Activated T-cell treated with anti-CD3 and anti-CD28 coated beads, Interleukin-2, amount 50 U/mL, for 4 hours (primary cell): ENCODE measurements at regions not wholly inside any gene's neighbourhood (a gene's known extent, or its start where the extent isn't known, plus 50 kb on each side); places are given as distances from the start of the nearest gene placed in this dataset.
"Not testable (repeated sequence)": the region's sequence is repeated elsewhere in the genome, so short reads cannot be mapped to it uniquely, and the experiment has no call there.

ENCODE experiments used
- ATAC-seq, 2 donors: fragments of 200-7000 bp; cut with Tn5 transposase; one replicate each; pipeline ENCODE4 v1.10.0; 2021
- DNase-seq: peaks from one replicate; pipeline ENCODE4 v3.0.0-alpha.2; 2020
- H3K27me3 Mint-ChIP-seq: one replicate; pipeline ENCODE4 v1.8.0; 2021; ENCODE audit warnings: low read depth, mixed read lengths
- H3K36me3 Mint-ChIP-seq: one replicate; pipeline ENCODE4 v1.8.0; 2022; ENCODE audit warnings: mixed read lengths; ENCODE audit not compliant: insufficient read depth
- H3K4me1 Mint-ChIP-seq: one replicate; pipeline ENCODE4 v1.8.0; 2021; ENCODE audit warnings: low read depth, mixed read lengths
- H3K4me3 Mint-ChIP-seq: one replicate; pipeline ENCODE4 v1.8.0; 2021; ENCODE audit warnings: mild to moderate bottlenecking, moderate library complexity, mixed read lengths
- H3K9me3 Mint-ChIP-seq: one replicate; pipeline ENCODE4 v1.8.0; 2021; ENCODE audit warnings: mixed read lengths

DNA sequence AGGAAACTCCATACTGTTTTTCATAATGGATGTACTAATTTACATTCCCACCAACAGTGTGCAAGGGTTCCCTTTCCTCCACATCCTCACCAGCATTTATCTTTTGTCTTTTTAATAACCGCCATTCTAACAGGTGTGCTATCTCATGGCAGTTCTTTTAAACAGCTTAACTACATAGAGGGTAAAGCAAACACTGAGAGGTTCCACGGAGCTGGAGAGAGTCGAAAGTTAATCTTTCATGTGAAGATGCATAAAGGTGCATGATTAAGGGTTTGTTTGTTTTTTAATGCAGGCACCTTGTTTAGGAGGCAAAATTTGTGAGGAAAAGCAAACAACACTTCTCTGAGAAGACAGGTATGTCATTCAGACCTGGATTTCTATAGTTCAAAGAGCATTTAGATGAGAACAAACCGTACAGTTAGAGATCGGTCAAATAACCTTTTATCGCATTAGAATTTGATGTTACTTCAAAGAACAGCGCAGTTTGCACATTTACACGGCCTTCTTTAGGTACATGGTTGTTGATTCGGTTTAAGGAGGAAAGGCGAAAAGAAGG is 193.9 kb downstream of the RBM26 start:
- ATAC-seq: no peak

DNA sequence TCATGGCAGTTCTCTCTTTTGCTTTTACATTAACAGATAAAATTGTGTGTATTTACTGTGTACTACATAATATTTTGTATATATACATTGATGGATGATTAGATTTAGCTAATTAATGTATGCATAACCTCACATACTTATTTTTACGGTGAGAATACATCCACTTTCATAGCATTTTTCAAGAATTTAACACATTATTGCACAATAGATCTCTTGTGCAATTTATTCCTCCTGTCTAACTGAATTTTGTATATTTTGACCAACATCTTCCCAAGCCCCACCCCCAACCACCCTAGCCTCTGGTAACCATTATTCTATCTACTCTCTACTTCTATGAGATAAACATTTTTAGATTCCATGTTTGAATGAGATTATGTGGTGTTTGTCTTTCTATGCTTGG is 194.7 kb downstream of the RBM26 start:
- H3K36me3 Mint-ChIP-seq: no peaks in the 10 kb centered on the region
- peaks cover 15% of the 10 kb centered on the region for H3K27me3 Mint-ChIP-seq
- H3K9me3 Mint-ChIP-seq: no peaks in the 10 kb centered on the region
- H3K4me3 Mint-ChIP-seq: no peak overlapping the region
- no peak for ATAC-seq
- H3K4me1 Mint-ChIP-seq: no peaks in the 10 kb centered on the region
- no peak for DNase-seq

More for the DNA sequence above, 193.9 kb downstream of the RBM26 start:
- H3K4me1 Mint-ChIP-seq: no peaks in the 10 kb centered on the region
- H3K4me3 Mint-ChIP-seq: no peak overlapping the region
- H3K9me3 Mint-ChIP-seq: no peaks in the 10 kb centered on the region
- peaks cover 23% of the 10 kb centered on the region for H3K27me3 Mint-ChIP-seq
- H3K36me3 Mint-ChIP-seq: no peaks in the 10 kb centered on the region
- DNase-seq: no peak

DNA sequence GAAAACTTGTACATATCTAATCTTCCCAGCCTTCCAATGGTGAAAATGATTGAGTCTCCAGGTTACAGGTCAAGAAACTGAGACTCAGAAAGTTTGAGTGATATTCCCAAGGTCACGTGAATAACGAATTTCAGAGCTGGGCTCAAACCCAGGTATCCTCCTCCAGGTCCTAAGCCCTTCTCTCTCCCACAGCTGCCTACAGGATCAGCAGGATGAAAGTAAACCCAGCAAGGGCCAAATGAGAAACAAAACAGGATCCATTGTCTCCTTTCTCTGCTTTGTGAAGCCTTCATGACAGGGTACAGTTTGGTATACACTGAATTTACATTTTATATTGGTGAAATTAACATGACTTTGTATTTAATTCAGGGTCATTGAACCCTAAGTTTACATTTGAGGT is 208.1 kb downstream of the RBM26 start:
- H3K4me3 Mint-ChIP-seq: no peak overlapping the region
- H3K27me3 Mint-ChIP-seq: no peaks in the 10 kb centered on the region
- DNase-seq (no peak), ATAC-seq (no peak)
- H3K36me3 Mint-ChIP-seq: no peaks in the 10 kb centered on the region
- peaks cover 6% of the 10 kb centered on the region for H3K9me3 Mint-ChIP-seq
- peaks cover 31% of the 10 kb centered on the region for H3K4me1 Mint-ChIP-seq

- H3K4me3 Mint-ChIP-seq: no peak overlapping the region
- no peak for ATAC-seq
- no peaks in the 10 kb centered on the region for H3K36me3 Mint-ChIP-seq
- H3K27me3 Mint-ChIP-seq: no peaks in the 10 kb centered on the region
- DNase-seq: no peak
- H3K4me1 Mint-ChIP-seq: peaks cover 37% of the 10 kb centered on the region
- H3K9me3 Mint-ChIP-seq: peaks cover 6% of the 10 kb centered on the region
Measured at GRCh38 chr13:79196843-79197242, 209.2 kb downstream of the RBM26 start.

DNA sequence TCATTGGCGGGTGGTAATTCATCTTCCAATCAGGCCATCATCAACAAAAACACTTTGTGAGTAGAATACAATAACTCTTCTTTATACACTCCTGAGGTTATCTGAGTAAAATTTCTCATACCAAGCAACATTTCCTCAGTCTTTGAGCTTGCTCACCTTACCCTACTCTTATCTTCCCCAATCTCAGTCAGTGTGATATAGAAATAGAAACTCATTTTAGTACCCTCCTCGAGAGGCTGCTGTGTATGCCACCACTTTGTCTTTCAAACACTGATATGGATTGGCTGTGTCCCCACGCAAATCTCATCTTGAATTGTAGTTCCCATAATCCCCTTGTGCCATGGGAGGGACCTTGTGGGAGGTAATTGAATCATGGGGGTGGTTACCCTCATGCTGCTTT is 209.7 kb downstream of the RBM26 start:
- ATAC-seq: peak; percentile 49 to 65
- no peaks in the 10 kb centered on the region for H3K36me3 Mint-ChIP-seq
- H3K4me3 Mint-ChIP-seq: no peak overlapping the region
- DNase-seq: no peak
- peaks cover 6% of the 10 kb centered on the region for H3K9me3 Mint-ChIP-seq
- H3K4me1 Mint-ChIP-seq: peaks cover 37% of the 10 kb centered on the region
- H3K27me3 Mint-ChIP-seq: no peaks in the 10 kb centered on the region

DNA sequence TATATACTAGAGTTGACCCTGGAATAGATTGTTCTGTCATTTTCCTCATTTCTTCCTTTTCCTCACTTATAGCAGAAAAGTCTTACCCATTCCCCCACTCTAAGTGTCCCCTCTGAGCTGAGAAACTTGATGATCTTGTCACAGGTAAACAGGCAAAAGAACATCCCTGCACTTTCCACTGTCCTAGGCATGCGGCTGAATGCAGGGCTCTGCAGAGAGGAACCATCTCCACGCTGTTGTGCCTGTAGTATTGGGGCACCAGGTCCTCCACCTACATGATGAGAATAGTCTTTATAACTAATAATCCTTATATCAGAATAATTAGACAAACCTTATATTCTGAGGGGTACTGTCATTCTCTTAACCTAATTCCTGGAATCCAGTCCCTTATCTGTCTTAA is 211.3 kb downstream of the RBM26 start:
- DNase-seq: no peak
- Mint-ChIP-seq H3K36me3 (no peaks in the 10 kb centered on the region), H3K9me3 (peaks cover 6% of the 10 kb centered on the region), H3K4me1 (peaks cover 39% of the 10 kb centered on the region), H3K4me3 (peak overlapping the region; percentile 14), H3K27me3 (no peaks in the 10 kb centered on the region)
- peak in 1 of 2 donors; percentile 5 for ATAC-seq

DNA sequence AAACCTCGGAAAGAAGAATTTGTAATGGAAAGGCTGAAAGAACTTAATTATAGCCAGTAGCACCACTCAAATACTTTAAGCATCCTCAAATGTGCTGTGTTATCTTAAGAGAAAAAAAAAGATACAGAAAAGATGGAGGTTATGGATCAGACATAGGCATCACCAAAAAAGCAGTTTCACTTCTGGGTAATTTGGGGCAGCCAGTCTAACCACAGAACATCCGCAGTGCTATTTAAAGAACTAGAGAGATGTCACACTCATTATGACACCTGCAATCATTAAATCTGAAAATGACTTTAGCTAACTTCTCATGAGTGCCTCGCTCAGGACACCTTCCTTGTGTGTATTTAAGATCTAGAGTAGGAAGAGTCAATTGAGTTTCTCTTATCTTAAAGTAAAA is 211.8 kb downstream of the RBM26 start:
- Mint-ChIP-seq H3K36me3 (no peaks in the 10 kb centered on the region), H3K9me3 (peaks cover 6% of the 10 kb centered on the region), H3K4me1 (peaks cover 39% of the 10 kb centered on the region), H3K27me3 (no peaks in the 10 kb centered on the region), H3K4me3 (peak overlapping the region; percentile 19)
- ATAC-seq: peak; percentile 95 to 97
- DNase-seq: no peak

GRCh38 chr13:79191501-79191900 is 214.6 kb downstream of the RBM26 start:
- ATAC-seq (no peak), DNase-seq (no peak)
- Mint-ChIP-seq H3K4me3 (no peak overlapping the region), H3K27me3 (no peaks in the 10 kb centered on the region), H3K9me3 (peaks cover 2% of the 10 kb centered on the region), H3K4me1 (peaks cover 35% of the 10 kb centered on the region), H3K36me3 (no peaks in the 10 kb centered on the region)

GRCh38 chr13:79190932-79191331 is 215.1 kb downstream of the RBM26 start:
- no peaks in the 10 kb centered on the region for H3K36me3 Mint-ChIP-seq
- no peaks in the 10 kb centered on the region for H3K27me3 Mint-ChIP-seq

DNA sequence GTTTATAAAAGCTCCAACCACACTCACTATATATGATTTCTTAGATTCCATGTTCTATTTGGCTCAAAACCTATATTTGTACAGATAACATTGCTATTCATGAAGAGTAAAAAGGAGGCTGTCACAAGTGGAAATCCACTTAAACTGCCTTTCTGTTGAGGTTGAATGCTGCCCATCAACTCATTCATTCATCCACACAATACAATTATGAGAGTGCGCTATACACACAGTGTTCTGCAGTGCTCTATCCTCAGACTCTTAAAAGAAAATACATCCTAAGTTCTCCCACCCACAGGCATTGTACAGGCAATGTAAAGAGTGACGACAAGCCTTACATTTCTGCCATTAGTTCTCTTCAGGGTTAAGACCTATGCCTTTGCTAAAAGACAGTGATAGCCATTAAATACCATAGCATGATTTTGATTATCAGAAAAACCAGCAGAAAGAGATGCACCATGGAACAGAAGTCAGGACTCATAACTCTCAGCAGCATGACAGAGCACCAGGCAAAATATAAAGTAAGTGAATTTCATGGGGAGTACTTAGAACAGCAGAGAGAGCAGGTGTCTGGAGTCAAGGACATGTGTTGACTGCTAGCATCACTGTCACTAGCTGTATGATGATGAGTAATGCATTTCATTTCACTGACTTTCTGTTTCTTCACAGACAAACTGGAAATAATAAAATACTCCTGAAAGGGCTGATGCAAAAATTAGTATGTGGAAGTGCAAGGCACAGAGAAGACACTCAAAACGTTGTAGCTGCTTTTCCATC is 218.0 kb downstream of the RBM26 start:
- H3K4me1 Mint-ChIP-seq: peaks cover 8% of the 10 kb centered on the region
- H3K36me3 Mint-ChIP-seq: no peaks in the 10 kb centered on the region
- ATAC-seq: peak in 1 of 2 donors; percentile 57
- H3K4me3 Mint-ChIP-seq: no peak overlapping the region
- no peaks in the 10 kb centered on the region for H3K9me3 Mint-ChIP-seq
- no peak for DNase-seq
- no peaks in the 10 kb centered on the region for H3K27me3 Mint-ChIP-seq

More at GRCh38 chr13:79190932-79191331, 215.1 kb downstream of the RBM26 start:
- ATAC-seq (no peak), DNase-seq (no peak)
- H3K4me3 Mint-ChIP-seq: no peak overlapping the region
- H3K4me1 Mint-ChIP-seq: peaks cover 30% of the 10 kb centered on the region
- H3K9me3 Mint-ChIP-seq: no peaks in the 10 kb centered on the region

DNA sequence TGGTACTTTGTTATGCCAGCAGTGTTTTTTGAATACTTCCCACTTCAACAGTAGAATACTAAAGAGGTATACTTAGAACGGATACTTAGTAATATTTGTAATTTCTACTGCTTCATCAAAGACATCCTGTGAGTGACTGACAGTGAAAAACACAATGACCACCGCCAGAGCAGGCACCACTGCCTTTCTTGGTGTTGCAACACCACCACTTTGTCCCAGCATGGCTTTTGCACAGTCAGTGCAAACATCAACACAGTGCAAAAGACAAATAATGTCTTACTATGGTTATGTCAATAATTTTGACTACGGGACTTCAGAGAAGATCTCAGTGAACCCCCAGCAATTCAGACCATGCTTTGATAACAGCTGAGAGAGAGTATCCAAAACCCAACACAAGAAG is 220.5 kb downstream of the RBM26 start:
- DNase-seq (no peak), ATAC-seq (no peak)
- Mint-ChIP-seq H3K4me3 (no peak overlapping the region), H3K27me3 (peaks cover 2% of the 10 kb centered on the region), H3K36me3 (no peaks in the 10 kb centered on the region), H3K9me3 (no peaks in the 10 kb centered on the region), H3K4me1 (no peaks in the 10 kb centered on the region)

DNA sequence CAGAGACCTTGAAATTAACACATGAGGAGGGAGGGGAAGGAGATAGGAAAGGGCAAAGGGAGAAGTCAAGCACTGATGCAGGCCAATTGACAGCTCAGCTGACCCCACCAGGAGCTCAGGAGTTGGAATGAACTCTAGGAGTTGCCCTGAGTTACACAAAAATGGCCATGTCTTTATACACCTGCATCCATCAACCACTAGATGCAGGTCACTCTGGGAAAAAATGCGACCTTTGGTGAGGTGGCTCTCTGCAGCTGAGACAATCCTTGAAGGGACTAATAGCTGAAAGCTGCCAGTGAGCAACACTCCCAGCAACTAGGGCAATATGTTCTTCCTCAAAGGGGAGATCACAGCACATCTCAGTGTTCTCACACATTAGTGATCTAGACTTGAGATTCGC is 222.8 kb downstream of the RBM26 start:
- no peak for DNase-seq
- no peak for ATAC-seq
- no peak overlapping the region for H3K4me3 Mint-ChIP-seq
- H3K9me3 Mint-ChIP-seq: no peaks in the 10 kb centered on the region
- H3K36me3 Mint-ChIP-seq: no peaks in the 10 kb centered on the region
- no peaks in the 10 kb centered on the region for H3K4me1 Mint-ChIP-seq
- peaks cover 8% of the 10 kb centered on the region for H3K27me3 Mint-ChIP-seq

DNA sequence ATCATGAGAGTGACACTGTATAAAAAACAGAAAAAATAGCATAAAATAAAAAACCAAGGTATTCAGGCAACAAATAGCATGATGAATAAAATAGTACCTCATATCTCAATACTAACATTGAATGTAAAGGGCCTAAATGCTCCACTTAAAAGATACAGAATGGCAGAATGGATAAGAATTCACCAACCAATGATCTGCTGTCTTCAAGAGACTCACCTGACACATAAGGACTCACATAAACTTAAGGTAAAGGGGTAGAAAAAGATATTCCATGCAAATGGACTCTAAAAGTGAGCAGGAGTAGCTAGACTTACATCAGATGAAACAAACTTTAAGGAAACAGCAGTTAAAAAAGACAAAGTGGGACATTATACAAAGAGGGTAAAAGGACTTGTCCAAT is 232.4 kb downstream of the RBM26 start:
- Mint-ChIP-seq H3K9me3 (peaks cover 26% of the 10 kb centered on the region), H3K27me3 (peaks cover 12% of the 10 kb centered on the region)
- H3K4me1 Mint-ChIP-seq, ATAC-seq, DNase-seq, H3K36me3 Mint-ChIP-seq, H3K4me3 Mint-ChIP-seq: not testable (repeated sequence)

- not testable (repeated sequence) for DNase-seq, ATAC-seq, H3K4me1 Mint-ChIP-seq, H3K36me3 Mint-ChIP-seq, H3K4me3 Mint-ChIP-seq
- H3K9me3 Mint-ChIP-seq: peaks cover 26% of the 10 kb centered on the region
- peaks cover 12% of the 10 kb centered on the region for H3K27me3 Mint-ChIP-seq
Measured at GRCh38 chr13:79172924-79173323, 233.1 kb downstream of the RBM26 start.
